Thoracic aorta (tissue), 2 donors: ENCODE measurements at regions not wholly inside any gene's neighbourhood (a gene's known extent, or its start where the extent isn't known, plus 50 kb on each side); places are given as distances from the start of the nearest gene placed in this dataset.

ENCODE experiments used
- ATAC-seq: fragments of 150-250 bp; one replicate; pipeline ENCODE4 v1.8.0; 2017; ENCODE audit warnings: low read depth; ENCODE audit not compliant: insufficient number of reproducible peaks, low FRiP score
- DNase-seq: peaks from one replicate; pipeline ENCODE4 v3.0.0-alpha.2; 2020; ENCODE audit warnings: low spot score
- H3K27ac ChIP-seq, 2 donors: fragments of 200-600 bp; sonication (generic); 1 replicate in 1 of 2; 2 replicates in 1 of 2; pipeline ENCODE4 v1.5.1; 2016; ENCODE audit warnings: mild to moderate bottlenecking in 2 of 2, moderate library complexity in 2 of 2
- H3K27me3 ChIP-seq: fragments of 200-600 bp; sonication (generic); replicated peaks from 2 replicates; pipeline ENCODE4 v1.6.0; 2016; ENCODE audit warnings: mild to moderate bottlenecking; ENCODE audit not compliant: insufficient read depth
- H3K36me3 ChIP-seq: fragments of 200-600 bp; sonication (generic); one replicate; pipeline ENCODE4 v1.5.1; 2016
- H3K4me1 ChIP-seq, 2 donors: fragments of 200-600 bp; sonication (generic); 1 replicate in 1 of 2; 2 replicates in 1 of 2; pipeline versions ENCODE4 v1.5.1 to v1.6.0; 2016; ENCODE audit warnings: low read depth in 2 of 2, mild to moderate bottlenecking in 1 of 2; ENCODE audit not compliant: control insufficient read depth in 1 of 2
- H3K4me3 ChIP-seq: fragments of 200-600 bp; sonication (generic); 2 replicates; pipeline ENCODE4 v1.5.1; 2016; ENCODE audit warnings: mild to moderate bottlenecking
- H3K9me3 ChIP-seq: fragments of 200-600 bp; sonication (generic); 2 replicates; pipeline ENCODE4 v1.5.1; 2016
- CTCF ChIP-seq: fragments of 200-600 bp; sonication (generic); IDR thresholded peaks from one replicate; pipeline ENCODE4 v1.5.1; 2019; ENCODE audit warnings: antibody characterized with exemption

- Histone ChIP-seq H3K9me3 (no peaks in the 10 kb centered on the region), H3K27ac (no peak overlapping the region)
- no peak for DNase-seq
These were observed 276.7 kb upstream of the TBC1D5 start for GRCh38 chr3:18019161-18019495.

GRCh38 chr3:18018491-18019160, 276.2 kb upstream of the TBC1D5 start:
- Histone ChIP-seq H3K27ac (no peak overlapping the region), H3K9me3 (no peaks in the 10 kb centered on the region), H3K36me3 (no peaks in the 10 kb centered on the region), H3K4me1 (no peaks in the 10 kb centered on the region), H3K4me3 (no peak overlapping the region), H3K27me3 (no peaks in the 10 kb centered on the region)
- ATAC-seq (no peak), DNase-seq (no peak)
- no peak for TF ChIP-seq CTCF

More at GRCh38 chr3:18019161-18019495, 276.7 kb upstream of the TBC1D5 start:
- TF ChIP-seq CTCF, result no peak
- no peaks in the 10 kb centered on the region for H3K36me3 ChIP-seq
- H3K4me1 ChIP-seq, result no peaks in the 10 kb centered on the region
- no peaks in the 10 kb centered on the region for H3K27me3 ChIP-seq
- ATAC-seq, result no peak
- no peak overlapping the region for H3K4me3 ChIP-seq

- ATAC-seq (no peak), DNase-seq (no peak)
- H3K4me1 ChIP-seq, result no peaks in the 10 kb centered on the region
- no peak overlapping the region for H3K27ac ChIP-seq
- H3K27me3 ChIP-seq, result no peaks in the 10 kb centered on the region
- no peaks in the 10 kb centered on the region for H3K36me3 ChIP-seq
- no peak for TF ChIP-seq CTCF
- no peaks in the 10 kb centered on the region for H3K9me3 ChIP-seq
- no peak overlapping the region for H3K4me3 ChIP-seq
These were observed 273.9 kb upstream of the TBC1D5 start for GRCh38 chr3:18016366-18016765.

- no peak for DNase-seq
- TF ChIP-seq CTCF, result no peak
- H3K9me3 ChIP-seq, result no peaks in the 10 kb centered on the region
- H3K36me3 ChIP-seq, result no peaks in the 10 kb centered on the region
- H3K27me3 ChIP-seq, result no peaks in the 10 kb centered on the region
- H3K4me1 ChIP-seq, result no peaks in the 10 kb centered on the region
- ATAC-seq, result no peak
- no peak overlapping the region for H3K27ac ChIP-seq
- H3K4me3 ChIP-seq, result no peak overlapping the region
These were observed 270.5 kb upstream of the TBC1D5 start for GRCh38 chr3:18012933-18013332.

GRCh38 chr3:18012436-18012835, 270.0 kb upstream of the TBC1D5 start:
- ATAC-seq (no peak), DNase-seq (no peak)
- no peak overlapping the region for H3K4me3 ChIP-seq
- H3K4me1 ChIP-seq, result no peaks in the 10 kb centered on the region
- no peak for TF ChIP-seq CTCF
- H3K27me3 ChIP-seq, result no peaks in the 10 kb centered on the region
- no peak overlapping the region for H3K27ac ChIP-seq
- no peaks in the 10 kb centered on the region for H3K9me3 ChIP-seq
- no peaks in the 10 kb centered on the region for H3K36me3 ChIP-seq
